WTC11 (cell line): ENCODE measurements at regions not wholly inside any gene's neighbourhood (a gene's known extent, or its start where the extent isn't known, plus 50 kb on each side); places are given as distances from the start of the nearest gene placed in this dataset.

Experiments used
- ATAC-seq: fragments of 200-7000 bp; cut with Tn5 transposase; 2 replicates; pipeline ENCODE4 v1.10.0; 2021; ENCODE audit warnings: mild to moderate bottlenecking, moderate library complexity
- CTCF ChIA-PET: fragments of 300-600 bp; sonication (Branson Sonifier 250); formaldehyde crosslinking; loops from one replicate; lab custom pipeline; 2021; ENCODE audit warnings: antibody characterized with exemption; lab: Charles Lee
- POLR2A ChIA-PET: fragments of 350-600 bp; sonication (Branson Sonifier 250); formaldehyde crosslinking; loops from one replicate; lab custom pipeline; 2021; ENCODE audit warnings: antibody characterized with exemption; lab: Charles Lee
- DNase-seq: peaks from one replicate; pipeline ENCODE4 v3.0.0; 2021; ENCODE audit warnings: low spot score
- H3K27ac Mint-ChIP-seq: 2 replicates; pipeline ENCODE4 v1.8.0; 2021; ENCODE audit warnings: mixed read lengths
- H3K27me3 Mint-ChIP-seq: 2 replicates; pipeline ENCODE4 v1.8.0; 2021; ENCODE audit warnings: low read depth, mild to moderate bottlenecking, moderate library complexity, mixed read lengths
- H3K36me3 Mint-ChIP-seq: 2 replicates; pipeline ENCODE4 v1.8.0; 2021; ENCODE audit warnings: mixed read lengths
- H3K4me1 Mint-ChIP-seq: 2 replicates; pipeline ENCODE4 v1.8.0; 2022; ENCODE audit warnings: mixed read lengths
- H3K4me3 Mint-ChIP-seq: 2 replicates; pipeline ENCODE4 v1.8.0; 2021; ENCODE audit warnings: mild to moderate bottlenecking, moderate library complexity, mixed read lengths
- H3K9me3 Mint-ChIP-seq: 2 replicates; pipeline ENCODE4 v1.8.0; 2021; ENCODE audit warnings: mixed read lengths
- CREB1 ChIP-seq: sonication (generic); formaldehyde crosslinking; IDR thresholded peaks from 2 replicates; pipeline ENCODE4 v1.8.0; 2023; ENCODE audit warnings: mild to moderate bottlenecking, missing genetic modification reagents
- HMGA2 ChIP-seq: fragments of 250-450 bp; sonication (Bioruptor Pico); IDR thresholded peaks from 2 replicates; pipeline ENCODE4 v1.4.0; 2021; ENCODE audit warnings: mild to moderate bottlenecking, moderate library complexity
- IRF2 ChIP-seq: sonication (generic); formaldehyde crosslinking; IDR thresholded peaks from 2 replicates; pipeline ENCODE4 v1.8.0; 2022; ENCODE audit warnings: low read depth, missing genetic modification reagents, borderline replicate concordance
- OVOL2 ChIP-seq: fragments of 250-450 bp; sonication (Bioruptor Pico); IDR thresholded peaks from 2 replicates; pipeline ENCODE4 v1.9.0; 2021; ENCODE audit warnings: mild to moderate bottlenecking, borderline replicate concordance
- RELA ChIP-seq: sonication (generic); formaldehyde crosslinking; IDR thresholded peaks from 2 replicates; pipeline ENCODE4 v1.8.1; 2022; ENCODE audit warnings: missing genetic modification reagents, mild to moderate bottlenecking, borderline replicate concordance
- RORB ChIP-seq: fragments of 250-450 bp; sonication (Bioruptor Pico); IDR thresholded peaks from 2 replicates; pipeline ENCODE4 v1.9.0; 2021; ENCODE audit warnings: mild to moderate bottlenecking
- TCF7 ChIP-seq: sonication (generic); formaldehyde crosslinking; IDR thresholded peaks from 2 replicates; pipeline ENCODE4 v1.8.0; 2022; ENCODE audit warnings: mild to moderate bottlenecking, low read depth, missing genetic modification reagents, moderate library complexity
- ZNF219 ChIP-seq: sonication (generic); formaldehyde crosslinking; IDR thresholded peaks from 2 replicates; pipeline ENCODE4 v1.8.0; 2023; ENCODE audit warnings: missing genetic modification reagents, mild to moderate bottlenecking, borderline replicate concordance
- ZNF317 ChIP-seq: sonication (generic); formaldehyde crosslinking; IDR thresholded peaks from 2 replicates; pipeline ENCODE4 v1.8.1; 2023; ENCODE audit warnings: low read depth, mild to moderate bottlenecking, moderate library complexity, missing genetic modification reagents, borderline replicate concordance
- ZNF396 ChIP-seq: fragments of 250-450 bp; sonication (Bioruptor Pico); IDR thresholded peaks from 2 replicates; pipeline ENCODE4 v1.8.0; 2021; ENCODE audit warnings: mild to moderate bottlenecking, moderate library complexity, borderline replicate concordance
- ZNF671 ChIP-seq: fragments of 250-450 bp; sonication (Bioruptor Pico); IDR thresholded peaks from 2 replicates; pipeline ENCODE4 v1.8.0; 2021; ENCODE audit warnings: mild to moderate bottlenecking
- TF ChIP-seq, protein P1 (sequence below): sonication (generic); formaldehyde crosslinking; IDR thresholded peaks from 2 replicates; pipeline ENCODE4 v1.8.1; 2023; ENCODE audit warnings: mild to moderate bottlenecking, missing genetic modification reagents
- TF ChIP-seq, protein P2 (sequence below): fragments of 250-450 bp; sonication (Bioruptor Pico); IDR thresholded peaks from 2 replicates; pipeline ENCODE4 v1.9.0; 2021; ENCODE audit warnings: mild to moderate bottlenecking
- TF ChIP-seq, protein P3 (sequence below): fragments of 250-450 bp; sonication (Bioruptor Pico); IDR thresholded peaks from 2 replicates; pipeline ENCODE4 v1.9.0; 2021; ENCODE audit warnings: mild to moderate bottlenecking, borderline replicate concordance
- TF ChIP-seq, protein P4 (sequence below): sonication (generic); formaldehyde crosslinking; IDR thresholded peaks from 2 replicates; pipeline ENCODE4 v1.8.0; 2023; ENCODE audit warnings: mild to moderate bottlenecking, missing genetic modification reagents
- TF ChIP-seq, protein P5 (sequence below): sonication (generic); formaldehyde crosslinking; IDR thresholded peaks from 2 replicates; pipeline ENCODE4 v1.8.1; 2023; ENCODE audit warnings: mild to moderate bottlenecking, missing genetic modification reagents
- TF ChIP-seq, protein P6 (sequence below): sonication (generic); formaldehyde crosslinking; IDR thresholded peaks from 2 replicates; pipeline ENCODE4 v1.8.1; 2023; ENCODE audit warnings: mild to moderate bottlenecking, moderate library complexity, missing genetic modification reagents
- TF ChIP-seq, protein P7 (sequence below): fragments of 250-450 bp; sonication (Bioruptor Pico); IDR thresholded peaks from 2 replicates; pipeline ENCODE4 v1.9.0; 2021; ENCODE audit warnings: mild to moderate bottlenecking

DNA sequence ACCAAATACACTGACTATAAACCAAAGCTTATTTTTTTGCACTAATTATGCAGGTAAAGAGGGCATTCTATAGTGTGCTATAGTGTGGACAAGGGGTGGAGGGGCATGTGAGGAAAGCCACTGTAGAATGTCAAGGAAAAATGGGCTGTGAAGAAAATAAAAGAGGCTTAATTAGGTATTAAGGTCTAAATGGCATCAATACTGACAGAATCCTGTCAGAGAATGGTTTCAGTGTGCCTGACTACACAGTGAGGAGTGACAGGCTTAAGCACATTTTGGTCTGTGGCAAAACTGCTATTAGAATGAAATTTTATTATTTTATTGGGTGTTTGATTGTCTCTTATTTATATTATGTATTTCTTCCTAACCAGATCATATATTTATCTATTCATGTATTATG is 787.6 kb upstream of the CELF4 start:
- H3K36me3 Mint-ChIP-seq = no peaks in the 10 kb centered on the region
- H3K4me3 Mint-ChIP-seq = no peak overlapping the region
- no peaks in the 10 kb centered on the region for H3K4me1 Mint-ChIP-seq
- H3K27ac Mint-ChIP-seq = no peak overlapping the region
- no peaks in the 10 kb centered on the region for H3K27me3 Mint-ChIP-seq
- H3K9me3 Mint-ChIP-seq = peaks cover 6% of the 10 kb centered on the region
- ChIA-PET POLR2A (interaction anchor here (0.7 kb wide), 1 partner anchor 17 kb away, joined by 4 read pairs; no protein-coding TSS in a partner anchor), CTCF (no interaction called here)
- TF ChIP-seq ZNF396 (CRISPR knock-in tag) = no peak
- no peak for TF ChIP-seq RELA
- TF ChIP-seq, protein P1, sequence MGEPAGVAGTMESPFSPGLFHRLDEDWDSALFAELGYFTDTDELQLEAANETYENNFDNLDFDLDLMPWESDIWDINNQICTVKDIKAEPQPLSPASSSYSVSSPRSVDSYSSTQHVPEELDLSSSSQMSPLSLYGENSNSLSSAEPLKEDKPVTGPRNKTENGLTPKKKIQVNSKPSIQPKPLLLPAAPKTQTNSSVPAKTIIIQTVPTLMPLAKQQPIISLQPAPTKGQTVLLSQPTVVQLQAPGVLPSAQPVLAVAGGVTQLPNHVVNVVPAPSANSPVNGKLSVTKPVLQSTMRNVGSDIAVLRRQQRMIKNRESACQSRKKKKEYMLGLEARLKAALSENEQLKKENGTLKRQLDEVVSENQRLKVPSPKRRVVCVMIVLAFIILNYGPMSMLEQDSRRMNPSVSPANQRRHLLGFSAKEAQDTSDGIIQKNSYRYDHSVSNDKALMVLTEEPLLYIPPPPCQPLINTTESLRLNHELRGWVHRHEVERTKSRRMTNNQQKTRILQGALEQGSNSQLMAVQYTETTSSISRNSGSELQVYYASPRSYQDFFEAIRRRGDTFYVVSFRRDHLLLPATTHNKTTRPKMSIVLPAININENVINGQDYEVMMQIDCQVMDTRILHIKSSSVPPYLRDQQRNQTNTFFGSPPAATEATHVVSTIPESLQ (CRISPR knock-in tag) = no peak
- TF ChIP-seq, protein P2, sequence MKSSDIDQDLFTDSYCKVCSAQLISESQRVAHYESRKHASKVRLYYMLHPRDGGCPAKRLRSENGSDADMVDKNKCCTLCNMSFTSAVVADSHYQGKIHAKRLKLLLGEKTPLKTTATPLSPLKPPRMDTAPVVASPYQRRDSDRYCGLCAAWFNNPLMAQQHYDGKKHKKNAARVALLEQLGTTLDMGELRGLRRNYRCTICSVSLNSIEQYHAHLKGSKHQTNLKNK (CRISPR knock-in tag) = no peak
- no peak for TF ChIP-seq HMGA2 (CRISPR knock-in tag)
- no peak for TF ChIP-seq RORB (CRISPR knock-in tag)
- TF ChIP-seq, protein P3, sequence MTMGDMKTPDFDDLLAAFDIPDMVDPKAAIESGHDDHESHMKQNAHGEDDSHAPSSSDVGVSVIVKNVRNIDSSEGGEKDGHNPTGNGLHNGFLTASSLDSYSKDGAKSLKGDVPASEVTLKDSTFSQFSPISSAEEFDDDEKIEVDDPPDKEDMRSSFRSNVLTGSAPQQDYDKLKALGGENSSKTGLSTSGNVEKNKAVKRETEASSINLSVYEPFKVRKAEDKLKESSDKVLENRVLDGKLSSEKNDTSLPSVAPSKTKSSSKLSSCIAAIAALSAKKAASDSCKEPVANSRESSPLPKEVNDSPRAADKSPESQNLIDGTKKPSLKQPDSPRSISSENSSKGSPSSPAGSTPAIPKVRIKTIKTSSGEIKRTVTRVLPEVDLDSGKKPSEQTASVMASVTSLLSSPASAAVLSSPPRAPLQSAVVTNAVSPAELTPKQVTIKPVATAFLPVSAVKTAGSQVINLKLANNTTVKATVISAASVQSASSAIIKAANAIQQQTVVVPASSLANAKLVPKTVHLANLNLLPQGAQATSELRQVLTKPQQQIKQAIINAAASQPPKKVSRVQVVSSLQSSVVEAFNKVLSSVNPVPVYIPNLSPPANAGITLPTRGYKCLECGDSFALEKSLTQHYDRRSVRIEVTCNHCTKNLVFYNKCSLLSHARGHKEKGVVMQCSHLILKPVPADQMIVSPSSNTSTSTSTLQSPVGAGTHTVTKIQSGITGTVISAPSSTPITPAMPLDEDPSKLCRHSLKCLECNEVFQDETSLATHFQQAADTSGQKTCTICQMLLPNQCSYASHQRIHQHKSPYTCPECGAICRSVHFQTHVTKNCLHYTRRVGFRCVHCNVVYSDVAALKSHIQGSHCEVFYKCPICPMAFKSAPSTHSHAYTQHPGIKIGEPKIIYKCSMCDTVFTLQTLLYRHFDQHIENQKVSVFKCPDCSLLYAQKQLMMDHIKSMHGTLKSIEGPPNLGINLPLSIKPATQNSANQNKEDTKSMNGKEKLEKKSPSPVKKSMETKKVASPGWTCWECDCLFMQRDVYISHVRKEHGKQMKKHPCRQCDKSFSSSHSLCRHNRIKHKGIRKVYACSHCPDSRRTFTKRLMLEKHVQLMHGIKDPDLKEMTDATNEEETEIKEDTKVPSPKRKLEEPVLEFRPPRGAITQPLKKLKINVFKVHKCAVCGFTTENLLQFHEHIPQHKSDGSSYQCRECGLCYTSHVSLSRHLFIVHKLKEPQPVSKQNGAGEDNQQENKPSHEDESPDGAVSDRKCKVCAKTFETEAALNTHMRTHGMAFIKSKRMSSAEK (CRISPR knock-in tag) = no peak
- no peak for TF ChIP-seq CREB1
- TF ChIP-seq ZNF317 (CRISPR knock-in tag) = no peak
- no peak for TF ChIP-seq TCF7 (CRISPR knock-in tag)
- no peak for TF ChIP-seq OVOL2 (CRISPR knock-in tag)
- TF ChIP-seq, protein P4, sequence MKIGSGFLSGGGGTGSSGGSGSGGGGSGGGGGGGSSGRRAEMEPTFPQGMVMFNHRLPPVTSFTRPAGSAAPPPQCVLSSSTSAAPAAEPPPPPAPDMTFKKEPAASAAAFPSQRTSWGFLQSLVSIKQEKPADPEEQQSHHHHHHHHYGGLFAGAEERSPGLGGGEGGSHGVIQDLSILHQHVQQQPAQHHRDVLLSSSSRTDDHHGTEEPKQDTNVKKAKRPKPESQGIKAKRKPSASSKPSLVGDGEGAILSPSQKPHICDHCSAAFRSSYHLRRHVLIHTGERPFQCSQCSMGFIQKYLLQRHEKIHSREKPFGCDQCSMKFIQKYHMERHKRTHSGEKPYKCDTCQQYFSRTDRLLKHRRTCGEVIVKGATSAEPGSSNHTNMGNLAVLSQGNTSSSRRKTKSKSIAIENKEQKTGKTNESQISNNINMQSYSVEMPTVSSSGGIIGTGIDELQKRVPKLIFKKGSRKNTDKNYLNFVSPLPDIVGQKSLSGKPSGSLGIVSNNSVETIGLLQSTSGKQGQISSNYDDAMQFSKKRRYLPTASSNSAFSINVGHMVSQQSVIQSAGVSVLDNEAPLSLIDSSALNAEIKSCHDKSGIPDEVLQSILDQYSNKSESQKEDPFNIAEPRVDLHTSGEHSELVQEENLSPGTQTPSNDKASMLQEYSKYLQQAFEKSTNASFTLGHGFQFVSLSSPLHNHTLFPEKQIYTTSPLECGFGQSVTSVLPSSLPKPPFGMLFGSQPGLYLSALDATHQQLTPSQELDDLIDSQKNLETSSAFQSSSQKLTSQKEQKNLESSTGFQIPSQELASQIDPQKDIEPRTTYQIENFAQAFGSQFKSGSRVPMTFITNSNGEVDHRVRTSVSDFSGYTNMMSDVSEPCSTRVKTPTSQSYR = no peak
- TF ChIP-seq ZNF219 (CRISPR knock-in tag) = no peak
- no peak for TF ChIP-seq IRF2 (CRISPR knock-in tag)
- TF ChIP-seq, protein P5, sequence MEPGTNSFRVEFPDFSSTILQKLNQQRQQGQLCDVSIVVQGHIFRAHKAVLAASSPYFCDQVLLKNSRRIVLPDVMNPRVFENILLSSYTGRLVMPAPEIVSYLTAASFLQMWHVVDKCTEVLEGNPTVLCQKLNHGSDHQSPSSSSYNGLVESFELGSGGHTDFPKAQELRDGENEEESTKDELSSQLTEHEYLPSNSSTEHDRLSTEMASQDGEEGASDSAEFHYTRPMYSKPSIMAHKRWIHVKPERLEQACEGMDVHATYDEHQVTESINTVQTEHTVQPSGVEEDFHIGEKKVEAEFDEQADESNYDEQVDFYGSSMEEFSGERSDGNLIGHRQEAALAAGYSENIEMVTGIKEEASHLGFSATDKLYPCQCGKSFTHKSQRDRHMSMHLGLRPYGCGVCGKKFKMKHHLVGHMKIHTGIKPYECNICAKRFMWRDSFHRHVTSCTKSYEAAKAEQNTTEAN (CRISPR knock-in tag) = no peak
- TF ChIP-seq, protein P6, sequence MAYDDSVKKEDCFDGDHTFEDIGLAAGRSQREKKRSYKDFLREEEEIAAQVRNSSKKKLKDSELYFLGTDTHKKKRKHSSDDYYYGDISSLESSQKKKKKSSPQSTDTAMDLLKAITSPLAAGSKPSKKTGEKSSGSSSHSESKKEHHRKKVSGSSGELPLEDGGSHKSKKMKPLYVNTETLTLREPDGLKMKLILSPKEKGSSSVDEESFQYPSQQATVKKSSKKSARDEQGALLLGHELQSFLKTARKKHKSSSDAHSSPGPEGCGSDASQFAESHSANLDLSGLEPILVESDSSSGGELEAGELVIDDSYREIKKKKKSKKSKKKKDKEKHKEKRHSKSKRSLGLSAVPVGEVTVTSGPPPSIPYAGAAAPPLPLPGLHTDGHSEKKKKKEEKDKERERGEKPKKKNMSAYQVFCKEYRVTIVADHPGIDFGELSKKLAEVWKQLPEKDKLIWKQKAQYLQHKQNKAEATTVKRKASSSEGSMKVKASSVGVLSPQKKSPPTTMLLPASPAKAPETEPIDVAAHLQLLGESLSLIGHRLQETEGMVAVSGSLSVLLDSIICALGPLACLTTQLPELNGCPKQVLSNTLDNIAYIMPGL (CRISPR knock-in tag) = no peak
- no peak for TF ChIP-seq ZNF671
- TF ChIP-seq, protein P7, sequence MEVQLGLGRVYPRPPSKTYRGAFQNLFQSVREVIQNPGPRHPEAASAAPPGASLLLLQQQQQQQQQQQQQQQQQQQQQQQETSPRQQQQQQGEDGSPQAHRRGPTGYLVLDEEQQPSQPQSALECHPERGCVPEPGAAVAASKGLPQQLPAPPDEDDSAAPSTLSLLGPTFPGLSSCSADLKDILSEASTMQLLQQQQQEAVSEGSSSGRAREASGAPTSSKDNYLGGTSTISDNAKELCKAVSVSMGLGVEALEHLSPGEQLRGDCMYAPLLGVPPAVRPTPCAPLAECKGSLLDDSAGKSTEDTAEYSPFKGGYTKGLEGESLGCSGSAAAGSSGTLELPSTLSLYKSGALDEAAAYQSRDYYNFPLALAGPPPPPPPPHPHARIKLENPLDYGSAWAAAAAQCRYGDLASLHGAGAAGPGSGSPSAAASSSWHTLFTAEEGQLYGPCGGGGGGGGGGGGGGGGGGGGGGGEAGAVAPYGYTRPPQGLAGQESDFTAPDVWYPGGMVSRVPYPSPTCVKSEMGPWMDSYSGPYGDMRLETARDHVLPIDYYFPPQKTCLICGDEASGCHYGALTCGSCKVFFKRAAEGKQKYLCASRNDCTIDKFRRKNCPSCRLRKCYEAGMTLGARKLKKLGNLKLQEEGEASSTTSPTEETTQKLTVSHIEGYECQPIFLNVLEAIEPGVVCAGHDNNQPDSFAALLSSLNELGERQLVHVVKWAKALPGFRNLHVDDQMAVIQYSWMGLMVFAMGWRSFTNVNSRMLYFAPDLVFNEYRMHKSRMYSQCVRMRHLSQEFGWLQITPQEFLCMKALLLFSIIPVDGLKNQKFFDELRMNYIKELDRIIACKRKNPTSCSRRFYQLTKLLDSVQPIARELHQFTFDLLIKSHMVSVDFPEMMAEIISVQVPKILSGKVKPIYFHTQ (CRISPR knock-in tag) = no peak
- no peak for DNase-seq
- ATAC-seq = no peak
